Neutrophil (primary cell): ENCODE measurements at regions not wholly inside any gene's neighbourhood (a gene's known extent, or its start where the extent isn't known, plus 50 kb on each side); places are given as distances from the start of the nearest gene placed in this dataset.

Source experiments
- H3K27ac ChIP-seq: fragments of 200-600 bp; sonication (generic); 2 replicates; pipeline ENCODE4 v1.5.1; 2016; ENCODE audit warnings: mild to moderate bottlenecking, moderate library complexity
- H3K27me3 ChIP-seq: fragments of 200-600 bp; sonication (generic); 2 replicates; pipeline ENCODE4 v1.6.0; 2016; ENCODE audit warnings: mild to moderate bottlenecking
- H3K36me3 ChIP-seq: fragments of 200-600 bp; sonication (generic); 2 replicates; pipeline ENCODE4 v1.5.1; 2017
- H3K4me1 ChIP-seq, 2 experiments: fragments of 200-600 bp in 1 of 2; sonication (generic) in 1 of 2; 1 replicate in 1 of 2; 2 replicates in 1 of 2; pipeline versions ENCODE4 v1.5.1 to v1.6.1; 2013 to 2016; ENCODE audit warnings: low read depth in 1 of 2, low read length in 1 of 2, mild to moderate bottlenecking in 1 of 2, moderate library complexity in 1 of 2; ENCODE audit not compliant: control insufficient read depth in 1 of 2, insufficient read depth in 1 of 2
- H3K4me3 ChIP-seq, 2 experiments: fragments of 200-600 bp in 1 of 2; sonication (generic) in 1 of 2; 1 replicate in 1 of 2; 2 replicates in 1 of 2; pipeline ENCODE4 v1.5.1; 2013 to 2016; ENCODE audit warnings: low read depth in 1 of 2, low read length in 1 of 2, mild to moderate bottlenecking in 1 of 2, moderate library complexity in 1 of 2
- H3K9me3 ChIP-seq: fragments of 200-600 bp; sonication (generic); 2 replicates; pipeline ENCODE4 v1.5.1; 2016
- CTCF ChIP-seq: fragments of 200-600 bp; sonication (generic); IDR thresholded peaks from 2 replicates; pipeline ENCODE4 v1.5.1; 2016; ENCODE audit warnings: antibody characterized with exemption

- H3K4me1 ChIP-seq, result no peaks in the 10 kb centered on the region
- H3K27me3 ChIP-seq, result no peaks in the 10 kb centered on the region
- no peaks in the 10 kb centered on the region for H3K9me3 ChIP-seq
- H3K4me3 ChIP-seq, result no peak overlapping the region
- H3K36me3 ChIP-seq, result no peaks in the 10 kb centered on the region
- no peak for TF ChIP-seq CTCF
- H3K27ac ChIP-seq, result no peak overlapping the region
Measured at GRCh38 chr2:72051204-72051603, 96.5 kb downstream of the CYP26B1 start.

GRCh38 chr2:72050734-72051133 lies 96.9 kb downstream of the CYP26B1 start:
- Histone ChIP-seq H3K27me3 (no peaks in the 10 kb centered on the region), H3K4me3 (no peak overlapping the region), H3K9me3 (no peaks in the 10 kb centered on the region), H3K36me3 (no peaks in the 10 kb centered on the region), H3K4me1 (no peaks in the 10 kb centered on the region), H3K27ac (no peak overlapping the region)
- TF ChIP-seq CTCF, result no peak

- no peak for TF ChIP-seq CTCF
- Histone ChIP-seq H3K4me3 (no peak overlapping the region), H3K9me3 (no peaks in the 10 kb centered on the region), H3K27me3 (no peaks in the 10 kb centered on the region), H3K4me1 (no peaks in the 10 kb centered on the region), H3K27ac (no peak overlapping the region), H3K36me3 (no peaks in the 10 kb centered on the region)
Measured at GRCh38 chr2:72048881-72049477, 98.7 kb downstream of the CYP26B1 start.

- no peak overlapping the region for H3K4me3 ChIP-seq
- H3K4me1 ChIP-seq, result no peaks in the 10 kb centered on the region
- no peak for TF ChIP-seq CTCF
- H3K27me3 ChIP-seq, result no peaks in the 10 kb centered on the region
- H3K36me3 ChIP-seq, result no peaks in the 10 kb centered on the region
- H3K9me3 ChIP-seq, result no peaks in the 10 kb centered on the region
- no peak overlapping the region for H3K27ac ChIP-seq
Measured at GRCh38 chr2:72043985-72044384, 103.7 kb downstream of the CYP26B1 start.

- Histone ChIP-seq H3K27me3 (no peaks in the 10 kb centered on the region), H3K27ac (no peak overlapping the region), H3K4me1 (no peaks in the 10 kb centered on the region), H3K4me3 (no peak overlapping the region), H3K36me3 (no peaks in the 10 kb centered on the region), H3K9me3 (no peaks in the 10 kb centered on the region)
- TF ChIP-seq CTCF, result no peak
Measured at GRCh38 chr2:72041638-72042111, 106.0 kb downstream of the CYP26B1 start.
